ENCODE measurements at regions not wholly inside any gene's neighbourhood (a gene's known extent, or its start where the extent isn't known, plus 50 kb on each side); places are given as distances from the start of the nearest gene placed in this dataset.
"Not testable (repeated sequence)": the region's sequence is repeated elsewhere in the genome, so short reads cannot be mapped to it uniquely, and the experiment has no call there.

DNA sequence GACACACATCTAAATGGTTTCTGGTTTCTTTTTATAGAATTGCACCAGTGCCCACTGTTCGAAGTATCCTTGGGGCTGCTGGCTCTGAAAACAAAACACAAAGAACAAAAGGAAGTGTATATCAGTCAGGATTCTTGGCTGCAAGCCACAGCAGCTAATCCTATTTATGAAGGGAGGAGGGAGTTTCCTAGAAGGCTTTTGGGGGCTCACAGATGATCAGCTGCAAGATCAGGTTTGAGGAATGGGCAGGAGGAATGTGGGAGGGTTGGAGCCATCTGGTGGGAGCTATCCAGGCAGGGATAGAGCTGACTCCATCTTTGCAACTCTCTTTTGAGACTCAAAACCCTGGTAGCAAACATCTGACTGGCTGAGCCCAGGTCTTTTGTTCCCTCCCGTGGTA lies 118.3 kb upstream of the EEF2KMT start:
- Histone ChIP-seq H3K4me3 (ENCODE audit: low read depth in 1 of 2, low read length in 2 of 2) (no peak overlapping the region), H3K36me3 (ENCODE audit: control insufficient read depth in 2 of 2, insufficient read depth in 2 of 2, low read length in 1 of 2) (no peaks in the 10 kb centered on the region), H3K4me1 (ENCODE audit: control insufficient read depth in 2 of 2, insufficient read depth in 2 of 2, low read length in 1 of 2) (no peaks in the 10 kb centered on the region), H3K27me3 (ENCODE audit: control insufficient read depth in 1 of 2, insufficient read depth in 2 of 2, low read length in 2 of 2) (peaks cover 0 to 2% of the 10 kb centered on the region in 2 donors), H3K27ac (ENCODE audit: low read depth in 2 of 2, low read length in 1 of 2) (no peak overlapping the region), H3K9me3 (ENCODE audit: control insufficient read depth in 2 of 2, insufficient read depth in 1 of 2, low read depth in 1 of 2, low read length in 1 of 2) (peaks cover 0 to 3% of the 10 kb centered on the region in 2 donors)
- WGBS, 2 donors, result 11 to 24% methylated on average over 2 of the region's 2 CpGs

DNA sequence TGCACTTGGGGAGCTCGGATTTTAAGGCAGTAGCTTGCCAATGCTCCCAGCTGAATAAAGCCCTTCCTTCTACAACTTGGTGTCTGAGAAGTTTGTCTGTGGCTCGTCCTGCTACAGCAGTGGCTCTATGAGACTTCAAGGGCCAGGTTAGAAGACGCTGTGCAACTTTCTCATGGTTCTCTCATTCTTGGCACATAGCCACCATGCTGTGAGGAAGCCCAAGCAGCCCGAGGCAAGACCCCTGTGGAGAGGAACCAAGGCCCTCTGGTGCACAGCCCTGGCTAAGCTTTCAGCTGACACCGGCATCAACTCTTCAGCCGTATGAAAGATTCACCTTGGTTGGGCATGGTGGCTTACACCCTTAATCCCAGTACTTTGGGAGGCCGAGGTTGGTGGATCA lies 116.9 kb upstream of the EEF2KMT start:
- H3K36me3 ChIP-seq (ENCODE audit: control insufficient read depth in 2 of 2, insufficient read depth in 2 of 2, low read length in 1 of 2), result no peaks in the 10 kb centered on the region
- no peak overlapping the region for H3K27ac ChIP-seq (ENCODE audit: low read depth in 2 of 2, low read length in 1 of 2)
- no peak overlapping the region for H3K4me3 ChIP-seq (ENCODE audit: low read depth in 1 of 2, low read length in 2 of 2)
- H3K27me3 ChIP-seq (ENCODE audit: control insufficient read depth in 1 of 2, insufficient read depth in 2 of 2, low read length in 2 of 2), result peaks cover 0 to 2% of the 10 kb centered on the region in 2 donors
- 84% methylated on average over 7 of the region's 7 CpGs for WGBS, 2 donors
- no peaks in the 10 kb centered on the region for H3K4me1 ChIP-seq (ENCODE audit: control insufficient read depth in 2 of 2, insufficient read depth in 2 of 2, low read length in 1 of 2)
- H3K9me3 ChIP-seq (ENCODE audit: control insufficient read depth in 2 of 2, insufficient read depth in 1 of 2, low read depth in 1 of 2, low read length in 1 of 2), result peaks cover 0 to 3% of the 10 kb centered on the region in 2 donors

DNA sequence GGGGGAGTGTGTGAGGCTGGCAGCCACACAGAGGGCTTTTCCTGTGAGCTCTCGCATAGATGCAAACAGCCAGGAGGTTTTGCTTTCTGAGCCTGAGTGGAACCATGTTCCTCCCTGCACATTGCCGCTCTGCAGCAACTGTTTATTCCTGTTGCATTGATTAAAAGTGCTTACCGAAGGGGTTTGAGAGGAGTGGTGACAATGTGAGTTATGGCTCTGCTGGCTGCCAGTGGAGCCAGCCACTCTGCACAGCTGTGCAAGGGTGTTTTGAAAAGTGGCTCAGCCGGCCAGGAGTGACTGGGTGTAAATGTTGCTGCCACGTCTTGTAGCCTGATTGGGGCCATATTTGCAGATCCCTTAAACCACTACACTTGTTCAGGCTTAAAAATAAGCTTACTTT lies 114.9 kb upstream of the EEF2KMT start:
- not testable (repeated sequence) for H3K4me3 ChIP-seq (ENCODE audit: low read depth in 1 of 2, low read length in 2 of 2); H3K4me1 ChIP-seq (ENCODE audit: control insufficient read depth in 2 of 2, insufficient read depth in 2 of 2, low read length in 1 of 2); H3K27me3 ChIP-seq (ENCODE audit: control insufficient read depth in 1 of 2, insufficient read depth in 2 of 2, low read length in 2 of 2); H3K27ac ChIP-seq (ENCODE audit: low read depth in 2 of 2, low read length in 1 of 2); H3K36me3 ChIP-seq (ENCODE audit: control insufficient read depth in 2 of 2, insufficient read depth in 2 of 2, low read length in 1 of 2); H3K9me3 ChIP-seq (ENCODE audit: control insufficient read depth in 2 of 2, insufficient read depth in 1 of 2, low read depth in 1 of 2, low read length in 1 of 2)
- 16 to 23% methylated on average over 5 of the region's 5 CpGs for WGBS, 2 donors

DNA sequence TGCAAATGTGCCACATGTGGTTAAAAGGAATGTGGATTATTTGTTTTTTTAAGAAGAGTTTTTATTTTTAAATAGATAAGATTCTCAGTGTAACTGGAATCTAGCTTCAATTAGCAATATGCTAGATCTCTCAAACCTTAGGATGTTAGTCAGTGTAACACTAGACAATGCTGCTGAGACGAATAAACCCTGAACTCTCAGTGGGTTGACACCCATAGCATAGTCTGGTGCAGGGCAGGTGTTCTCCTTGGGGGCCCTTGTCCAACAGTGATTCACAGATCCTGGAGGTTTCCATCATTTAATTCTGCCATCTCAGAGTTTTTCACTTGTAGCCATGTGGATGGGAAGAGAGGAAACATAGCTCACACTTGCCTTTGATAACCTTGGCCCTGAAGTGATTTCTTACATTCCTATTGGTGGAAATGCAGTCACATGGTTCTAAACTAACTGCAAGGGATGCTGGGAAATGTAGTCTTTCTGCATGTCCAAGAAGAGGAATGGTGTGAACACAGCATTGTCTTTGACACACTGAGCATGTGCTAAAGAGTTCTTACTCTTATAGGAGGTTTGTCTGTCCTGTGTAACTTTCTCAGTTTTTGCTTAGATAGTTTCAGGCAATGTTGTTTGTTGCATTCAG lies 110.4 kb upstream of the EEF2KMT start:
- not testable (repeated sequence) for H3K4me1 ChIP-seq (ENCODE audit: control insufficient read depth in 2 of 2, insufficient read depth in 2 of 2, low read length in 1 of 2); H3K9me3 ChIP-seq (ENCODE audit: control insufficient read depth in 2 of 2, insufficient read depth in 1 of 2, low read depth in 1 of 2, low read length in 1 of 2); H3K27ac ChIP-seq (ENCODE audit: low read depth in 2 of 2, low read length in 1 of 2); H3K4me3 ChIP-seq (ENCODE audit: low read depth in 1 of 2, low read length in 2 of 2); H3K27me3 ChIP-seq (ENCODE audit: control insufficient read depth in 1 of 2, insufficient read depth in 2 of 2, low read length in 2 of 2); H3K36me3 ChIP-seq (ENCODE audit: control insufficient read depth in 2 of 2, insufficient read depth in 2 of 2, low read length in 1 of 2)
- 80 to 92% methylated on average over 1 of the region's 1 CpG for WGBS, 2 donors

DNA sequence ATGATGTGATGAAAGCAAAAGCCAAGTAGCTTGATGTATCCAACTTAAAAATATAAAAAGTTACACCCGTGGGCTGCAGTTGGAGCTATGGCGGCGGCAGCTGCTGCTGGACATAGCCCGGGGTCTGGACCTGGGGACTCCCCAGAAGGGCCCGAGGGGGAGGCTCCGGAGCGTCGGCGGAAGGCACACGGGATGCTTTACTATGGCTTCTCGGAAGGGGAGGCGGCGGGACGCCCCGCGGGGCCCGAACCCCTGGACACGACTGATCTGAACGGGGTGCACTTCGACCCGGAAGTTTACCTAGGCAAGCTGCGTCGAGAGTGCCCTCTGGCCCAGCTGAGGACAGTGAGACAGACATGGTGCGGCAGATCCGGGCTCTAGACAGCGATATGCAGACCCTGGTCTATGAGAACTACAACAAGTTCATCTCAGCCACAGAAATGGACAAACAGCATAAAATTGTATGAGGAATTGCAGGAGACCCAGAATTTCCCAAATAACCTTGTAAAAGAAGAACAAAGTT lies 109.5 kb upstream of the EEF2KMT start:
- WGBS, 2 donors, result 87 to 88% methylated on average over 26 of the region's 26 CpGs
- H3K4me3 ChIP-seq (ENCODE audit: low read depth in 1 of 2, low read length in 2 of 2), result no peak overlapping the region
- H3K4me1 ChIP-seq (ENCODE audit: control insufficient read depth in 2 of 2, insufficient read depth in 2 of 2, low read length in 1 of 2), result no peaks in the 10 kb centered on the region
- no peaks in the 10 kb centered on the region for H3K9me3 ChIP-seq (ENCODE audit: control insufficient read depth in 2 of 2, insufficient read depth in 1 of 2, low read depth in 1 of 2, low read length in 1 of 2)
- no peaks in the 10 kb centered on the region for H3K36me3 ChIP-seq (ENCODE audit: control insufficient read depth in 2 of 2, insufficient read depth in 2 of 2, low read length in 1 of 2)
- no peak overlapping the region for H3K27ac ChIP-seq (ENCODE audit: low read depth in 2 of 2, low read length in 1 of 2)
- no peaks in the 10 kb centered on the region for H3K27me3 ChIP-seq (ENCODE audit: control insufficient read depth in 1 of 2, insufficient read depth in 2 of 2, low read length in 2 of 2)

DNA sequence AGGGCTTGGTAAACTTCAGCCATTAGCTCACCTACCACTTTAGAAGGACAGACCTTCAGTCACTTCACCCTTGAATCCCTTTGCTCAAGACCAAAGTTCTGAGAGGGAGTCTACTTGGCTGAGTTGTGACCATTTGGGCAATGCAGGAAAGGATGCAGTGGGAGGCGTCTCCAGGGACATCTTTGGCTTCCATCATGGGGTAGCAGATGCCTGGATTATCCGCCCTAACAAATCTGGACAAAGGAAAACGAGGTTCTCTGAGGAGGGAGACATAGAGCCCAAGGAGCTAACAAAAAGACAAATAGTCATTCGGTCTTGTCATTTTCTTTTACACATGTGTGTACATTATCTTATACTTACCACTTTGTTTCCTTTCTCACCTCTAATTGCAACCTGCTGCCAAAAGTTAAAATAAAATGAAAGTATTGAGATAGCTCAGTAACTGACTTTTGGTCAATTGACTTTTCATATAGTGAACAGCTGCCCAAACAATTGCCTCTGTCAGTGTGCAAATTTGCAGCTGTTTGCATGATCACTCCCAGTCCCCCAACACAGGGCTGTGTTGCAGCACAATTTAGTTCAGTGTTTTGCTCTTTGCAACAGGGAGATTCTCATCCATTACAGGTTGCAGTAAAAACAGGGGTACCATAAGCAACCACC lies 108.9 kb upstream of the EEF2KMT start:
- H3K27me3 ChIP-seq (ENCODE audit: control insufficient read depth in 1 of 2, insufficient read depth in 2 of 2, low read length in 2 of 2), result no peaks in the 10 kb centered on the region
- WGBS, 2 donors, result 48 to 53% methylated on average over 4 of the region's 4 CpGs

DNA sequence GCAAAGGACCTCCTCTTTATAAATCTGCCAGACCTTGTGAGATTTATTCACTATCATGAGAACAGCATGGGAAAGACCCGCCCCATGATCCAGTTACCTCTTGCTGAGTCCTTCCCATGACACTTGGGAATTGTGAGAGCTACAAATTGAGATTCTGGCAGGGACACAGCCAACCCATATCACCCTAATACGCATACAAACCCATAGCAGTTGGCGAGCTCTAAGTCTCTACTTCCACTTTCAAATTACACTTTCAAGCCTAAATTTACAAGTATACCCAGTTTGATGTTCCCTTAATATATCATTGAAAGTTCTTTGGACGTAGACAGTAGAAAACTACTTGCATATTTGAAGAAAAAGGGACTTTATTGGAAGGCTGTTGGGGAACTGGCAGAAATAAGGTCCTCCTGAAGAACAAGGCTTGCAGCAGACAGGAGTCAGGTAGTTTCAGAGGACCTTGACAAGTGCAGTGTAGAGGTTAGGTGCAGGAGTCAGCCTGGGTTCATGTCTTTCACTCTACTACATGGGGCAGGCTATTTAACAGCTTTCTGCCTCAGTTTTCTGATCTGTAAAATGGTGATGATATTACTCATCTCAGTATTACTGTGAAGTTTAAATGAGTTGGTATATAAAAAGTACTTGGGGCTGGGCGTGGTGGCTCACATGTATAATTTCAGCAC lies 107.9 kb upstream of the EEF2KMT start:
- H3K4me1 ChIP-seq (ENCODE audit: control insufficient read depth in 2 of 2, insufficient read depth in 2 of 2, low read length in 1 of 2), result no peaks in the 10 kb centered on the region
- no peak overlapping the region for H3K27ac ChIP-seq (ENCODE audit: low read depth in 2 of 2, low read length in 1 of 2)
- H3K4me3 ChIP-seq (ENCODE audit: low read depth in 1 of 2, low read length in 2 of 2), result no peak overlapping the region
- no peaks in the 10 kb centered on the region for H3K9me3 ChIP-seq (ENCODE audit: control insufficient read depth in 2 of 2, insufficient read depth in 1 of 2, low read depth in 1 of 2, low read length in 1 of 2)
- no peaks in the 10 kb centered on the region for H3K36me3 ChIP-seq (ENCODE audit: control insufficient read depth in 2 of 2, insufficient read depth in 2 of 2, low read length in 1 of 2)
- WGBS, 2 donors, result 71 to 72% methylated on average over 5 of the region's 5 CpGs
- H3K27me3 ChIP-seq (ENCODE audit: control insufficient read depth in 1 of 2, insufficient read depth in 2 of 2, low read length in 2 of 2), result no peaks in the 10 kb centered on the region

More for the DNA sequence above, 108.9 kb upstream of the EEF2KMT start:
- H3K4me3 ChIP-seq (ENCODE audit: low read depth in 1 of 2, low read length in 2 of 2), result no peak overlapping the region
- H3K27ac ChIP-seq (ENCODE audit: low read depth in 2 of 2, low read length in 1 of 2), result no peak overlapping the region
- H3K4me1 ChIP-seq (ENCODE audit: control insufficient read depth in 2 of 2, insufficient read depth in 2 of 2, low read length in 1 of 2), result no peaks in the 10 kb centered on the region
- no peaks in the 10 kb centered on the region for H3K9me3 ChIP-seq (ENCODE audit: control insufficient read depth in 2 of 2, insufficient read depth in 1 of 2, low read depth in 1 of 2, low read length in 1 of 2)
- no peaks in the 10 kb centered on the region for H3K36me3 ChIP-seq (ENCODE audit: control insufficient read depth in 2 of 2, insufficient read depth in 2 of 2, low read length in 1 of 2)

DNA sequence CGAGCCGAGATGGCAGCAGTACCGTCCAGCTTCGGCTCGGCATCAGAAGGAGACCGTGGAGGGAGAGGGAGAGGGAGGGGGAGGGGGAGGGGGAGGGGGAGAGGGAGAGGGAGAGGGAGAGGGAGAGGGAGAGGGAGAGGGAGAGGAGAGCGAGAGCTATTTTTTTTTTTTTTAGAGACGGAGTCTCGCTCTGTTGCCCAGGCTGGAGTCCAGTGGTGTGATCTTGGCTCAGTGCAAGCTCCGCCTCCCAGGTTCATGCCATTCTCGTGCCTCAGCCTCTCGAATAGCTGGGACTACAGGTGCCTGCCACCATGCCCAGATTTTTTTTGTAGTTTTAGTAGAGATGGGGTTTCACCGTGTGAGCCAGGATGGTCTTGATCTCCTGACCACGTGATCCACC lies 106.1 kb upstream of the EEF2KMT start:
- WGBS, 2 donors, result 86 to 90% methylated on average over 8 to 14 of the region's 14 CpGs
- H3K4me1 ChIP-seq (ENCODE audit: control insufficient read depth in 2 of 2, insufficient read depth in 2 of 2, low read length in 1 of 2); H3K9me3 ChIP-seq (ENCODE audit: control insufficient read depth in 2 of 2, insufficient read depth in 1 of 2, low read depth in 1 of 2, low read length in 1 of 2); H3K4me3 ChIP-seq (ENCODE audit: low read depth in 1 of 2, low read length in 2 of 2); H3K27me3 ChIP-seq (ENCODE audit: control insufficient read depth in 1 of 2, insufficient read depth in 2 of 2, low read length in 2 of 2); H3K27ac ChIP-seq (ENCODE audit: low read depth in 2 of 2, low read length in 1 of 2); H3K36me3 ChIP-seq (ENCODE audit: control insufficient read depth in 2 of 2, insufficient read depth in 2 of 2, low read length in 1 of 2): not testable (repeated sequence)

DNA sequence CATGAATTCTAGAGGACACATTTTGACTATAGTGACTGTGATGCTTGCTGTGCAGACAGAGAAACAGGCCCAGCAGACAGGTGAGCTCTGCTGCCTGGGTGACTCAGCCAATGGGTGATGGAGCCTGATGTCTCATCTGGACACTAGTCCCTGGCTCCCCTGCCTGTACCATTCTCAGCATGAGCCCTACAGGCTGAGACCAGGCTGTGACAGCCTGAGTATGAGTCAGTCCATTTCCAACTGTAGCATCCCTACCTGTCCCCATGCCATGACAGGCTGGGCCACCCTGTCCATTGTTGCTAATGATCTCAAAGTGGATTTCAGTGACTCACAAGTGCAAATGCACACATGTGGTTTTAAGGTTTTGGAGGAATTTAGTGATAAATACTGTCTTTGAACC lies 102.5 kb upstream of the EEF2KMT start:
- H3K36me3 ChIP-seq (ENCODE audit: control insufficient read depth in 2 of 2, insufficient read depth in 2 of 2, low read length in 1 of 2), result no peaks in the 10 kb centered on the region
- H3K9me3 ChIP-seq (ENCODE audit: control insufficient read depth in 2 of 2, insufficient read depth in 1 of 2, low read depth in 1 of 2, low read length in 1 of 2), result no peaks in the 10 kb centered on the region
- no peaks in the 10 kb centered on the region for H3K4me1 ChIP-seq (ENCODE audit: control insufficient read depth in 2 of 2, insufficient read depth in 2 of 2, low read length in 1 of 2)
- no peak overlapping the region for H3K27ac ChIP-seq (ENCODE audit: low read depth in 2 of 2, low read length in 1 of 2)
- no peaks in the 10 kb centered on the region for H3K27me3 ChIP-seq (ENCODE audit: control insufficient read depth in 1 of 2, insufficient read depth in 2 of 2, low read length in 2 of 2)
- no peak overlapping the region for H3K4me3 ChIP-seq (ENCODE audit: low read depth in 1 of 2, low read length in 2 of 2)

Measured in esophagus (tissue), 2 donors.